Progenitor cell of endocrine pancreas (in vitro differentiated cells): ENCODE measurements at regions not wholly inside any gene's neighbourhood (a gene's known extent, or its start where the extent isn't known, plus 50 kb on each side); places are given as distances from the start of the nearest gene placed in this dataset.

ENCODE experiments used
- DNase-seq: peaks from one replicate; pipeline ENCODE4 v3.0.0; 2021; ENCODE audit warnings: low spot score; ENCODE audit not compliant: unreplicated experiment
- H3K27ac Mint-ChIP-seq: 2 replicates; pipeline ENCODE4 v1.8.0; 2021; ENCODE audit warnings: mild to moderate bottlenecking, moderate library complexity, mixed read lengths
- H3K27me3 Mint-ChIP-seq: 2 replicates; pipeline ENCODE4 v1.8.0; 2021; ENCODE audit warnings: mixed read lengths
- H3K36me3 Mint-ChIP-seq: 2 replicates; pipeline ENCODE4 v1.8.0; 2022; ENCODE audit warnings: mixed read lengths; ENCODE audit not compliant: insufficient read depth
- H3K4me1 Mint-ChIP-seq: 2 replicates; pipeline ENCODE4 v1.8.0; 2021; ENCODE audit warnings: low read depth, mixed read lengths
- H3K4me3 Mint-ChIP-seq: 2 replicates; pipeline ENCODE4 v1.8.0; 2021; ENCODE audit warnings: low read depth, mild to moderate bottlenecking, moderate library complexity, mixed read lengths
- H3K9me3 Mint-ChIP-seq: 2 replicates; pipeline ENCODE4 v1.8.0; 2021; ENCODE audit warnings: low read depth, mixed read lengths
- CTCF ChIP-seq: fragments of 200-600 bp; sonication (generic); IDR thresholded peaks from one replicate; pipeline ENCODE4 v1.5.0; 2021; ENCODE audit warnings: antibody characterized with exemption, mild to moderate bottlenecking; ENCODE audit not compliant: unreplicated experiment

GRCh38 chr21:28154121-28154520 is 838.6 kb downstream of the LTN1 start:
- no peaks in the 10 kb centered on the region for H3K36me3 Mint-ChIP-seq
- TF ChIP-seq CTCF, result no peak
- no peak overlapping the region for H3K4me3 Mint-ChIP-seq
- DNase-seq, result no peak
- H3K9me3 Mint-ChIP-seq, result no peaks in the 10 kb centered on the region
- no peaks in the 10 kb centered on the region for H3K27me3 Mint-ChIP-seq
- no peak overlapping the region for H3K27ac Mint-ChIP-seq
- H3K4me1 Mint-ChIP-seq, result no peaks in the 10 kb centered on the region

- no peak overlapping the region for H3K27ac Mint-ChIP-seq
- H3K36me3 Mint-ChIP-seq, result no peaks in the 10 kb centered on the region
- no peaks in the 10 kb centered on the region for H3K4me1 Mint-ChIP-seq
- DNase-seq, result no peak
- no peaks in the 10 kb centered on the region for H3K27me3 Mint-ChIP-seq
- no peaks in the 10 kb centered on the region for H3K9me3 Mint-ChIP-seq
- TF ChIP-seq CTCF, result no peak
- no peak overlapping the region for H3K4me3 Mint-ChIP-seq
Observed at GRCh38 chr21:28152732-28153131, 839.9 kb downstream of the LTN1 start.

GRCh38 chr21:28151758-28152157 is 840.9 kb downstream of the LTN1 start:
- DNase-seq, result no peak
- Mint-ChIP-seq H3K4me1 (no peaks in the 10 kb centered on the region), H3K27ac (no peak overlapping the region), H3K36me3 (no peaks in the 10 kb centered on the region), H3K4me3 (no peak overlapping the region), H3K9me3 (no peaks in the 10 kb centered on the region), H3K27me3 (no peaks in the 10 kb centered on the region)
- TF ChIP-seq CTCF, result no peak

GRCh38 chr21:28150778-28151177 is 841.9 kb downstream of the LTN1 start:
- H3K9me3 Mint-ChIP-seq, result no peaks in the 10 kb centered on the region
- no peak for DNase-seq
- TF ChIP-seq CTCF, result no peak
- no peak overlapping the region for H3K27ac Mint-ChIP-seq
- no peaks in the 10 kb centered on the region for H3K36me3 Mint-ChIP-seq
- no peak overlapping the region for H3K4me3 Mint-ChIP-seq
- H3K4me1 Mint-ChIP-seq, result no peaks in the 10 kb centered on the region
- no peaks in the 10 kb centered on the region for H3K27me3 Mint-ChIP-seq

- Mint-ChIP-seq H3K4me3 (no peak overlapping the region), H3K36me3 (no peaks in the 10 kb centered on the region), H3K27ac (no peak overlapping the region), H3K27me3 (no peaks in the 10 kb centered on the region), H3K9me3 (no peaks in the 10 kb centered on the region), H3K4me1 (no peaks in the 10 kb centered on the region)
- no peak for DNase-seq
- no peak for TF ChIP-seq CTCF
Observed at GRCh38 chr21:28148400-28149064, 844.1 kb downstream of the LTN1 start.
